HG03196 (cell line): ENCODE measurements at regions not wholly inside any gene's neighbourhood (a gene's known extent, or its start where the extent isn't known, plus 50 kb on each side); places are given as distances from the start of the nearest gene placed in this dataset.
"Not testable (repeated sequence)": the region's sequence is repeated elsewhere in the genome, so short reads cannot be mapped to it uniquely, and the experiment has no call there.

Source experiments
- ATAC-seq: cut with Tn5 transposase; IDR thresholded peaks from one replicate; pipeline ENCODE4 v1.9.1; 2021; ENCODE audit not compliant: unreplicated experiment

GRCh38 chr13:81375709-81376108 lies 1034.8 kb upstream of the SPRY2 start:
- ATAC-seq: no peak

- not testable (repeated sequence) for ATAC-seq
Measured at GRCh38 chr13:81362711-81363110, 1021.8 kb upstream of the SPRY2 start.

- ATAC-seq: no peak
Measured at GRCh38 chr13:81350056-81350455, 1009.1 kb upstream of the SPRY2 start.

GRCh38 chr13:81340118-81341069 lies 999.5 kb upstream of the SPRY2 start:
- not testable (repeated sequence) for ATAC-seq

GRCh38 chr13:81339666-81340065 lies 998.7 kb upstream of the SPRY2 start:
- not testable (repeated sequence) for ATAC-seq

GRCh38 chr13:81334481-81334880 lies 993.6 kb upstream of the SPRY2 start:
- ATAC-seq: no peak

GRCh38 chr13:81326913-81327312 lies 986.0 kb upstream of the SPRY2 start:
- ATAC-seq: no peak

GRCh38 chr13:81320516-81320915 lies 979.6 kb upstream of the SPRY2 start:
- no peak for ATAC-seq

GRCh38 chr13:81319351-81319750 lies 978.4 kb upstream of the SPRY2 start:
- no peak for ATAC-seq

- no peak for ATAC-seq
Measured at GRCh38 chr13:81318231-81319019, 977.5 kb upstream of the SPRY2 start.

GRCh38 chr13:81314461-81314860 lies 973.5 kb upstream of the SPRY2 start:
- no peak for ATAC-seq

- no peak for ATAC-seq
Measured at GRCh38 chr13:81305928-81306327, 965.0 kb upstream of the SPRY2 start.

- ATAC-seq: no peak
Measured at GRCh38 chr13:81304121-81304659, 963.3 kb upstream of the SPRY2 start.

- no peak for ATAC-seq
Measured at GRCh38 chr13:81302677-81303076, 961.8 kb upstream of the SPRY2 start.

- ATAC-seq: no peak
Measured at GRCh38 chr13:81302125-81302524, 961.2 kb upstream of the SPRY2 start.

GRCh38 chr13:81295177-81295576 lies 954.3 kb upstream of the SPRY2 start:
- no peak for ATAC-seq

GRCh38 chr13:81293594-81294164 lies 952.8 kb upstream of the SPRY2 start:
- ATAC-seq: no peak

GRCh38 chr13:81283561-81283960 lies 942.6 kb upstream of the SPRY2 start:
- no peak for ATAC-seq

- ATAC-seq: no peak
Measured at GRCh38 chr13:81283062-81283461, 942.1 kb upstream of the SPRY2 start.

- no peak for ATAC-seq
Measured at GRCh38 chr13:81275666-81276258, 934.8 kb upstream of the SPRY2 start.

GRCh38 chr13:81247711-81248110 lies 906.8 kb upstream of the SPRY2 start:
- ATAC-seq: no peak
